ENCODE measurements at regions not wholly inside any gene's neighbourhood (a gene's known extent, or its start where the extent isn't known, plus 50 kb on each side); places are given as distances from the start of the nearest gene placed in this dataset.
"Not testable (repeated sequence)": the region's sequence is repeated elsewhere in the genome, so short reads cannot be mapped to it uniquely, and the experiment has no call there.

- Histone ChIP-seq H3K79me2 (replicated peaks; ENCODE audit: insufficient read depth, low read length) (no peaks in the 10 kb centered on the region), H2AFZ (ENCODE audit: low read depth, low read length) (no peak overlapping the region), H4K20me1 (ENCODE audit: insufficient read depth) (no peaks in the 10 kb centered on the region), H3K27ac (ENCODE audit: low read length) (no peak overlapping the region), H3K9me3 (ENCODE audit: low read length) (peaks cover 5% of the 10 kb centered on the region), H3K4me2 (ENCODE audit: low read length) (no peak overlapping the region), H3K4me3 (ENCODE audit: low read length) (no peak overlapping the region), H3F3A (ENCODE audit: insufficient read depth, low read length, poor library complexity, severe bottlenecking) (no peaks in the 10 kb centered on the region), H3K27me3 (ENCODE audit: insufficient read depth, low read depth, low read length) (no peaks in the 10 kb centered on the region), H3K9me2 (ENCODE audit: insufficient read depth, low read length) (no peaks in the 10 kb centered on the region), H3K9ac (ENCODE audit: low read length) (no peak overlapping the region), H3K36me3 (ENCODE audit: insufficient read depth, low read length) (no peaks in the 10 kb centered on the region)
- no peak for TF ChIP-seq POLR2AphosphoS5 (IDR thresholded peaks at IDR 0.05)
- TF ChIP-seq SMC3 (conservative IDR thresholded peaks at IDR 0.05; ENCODE audit: poor library complexity), result no peak
- TF ChIP-seq, protein P1, sequence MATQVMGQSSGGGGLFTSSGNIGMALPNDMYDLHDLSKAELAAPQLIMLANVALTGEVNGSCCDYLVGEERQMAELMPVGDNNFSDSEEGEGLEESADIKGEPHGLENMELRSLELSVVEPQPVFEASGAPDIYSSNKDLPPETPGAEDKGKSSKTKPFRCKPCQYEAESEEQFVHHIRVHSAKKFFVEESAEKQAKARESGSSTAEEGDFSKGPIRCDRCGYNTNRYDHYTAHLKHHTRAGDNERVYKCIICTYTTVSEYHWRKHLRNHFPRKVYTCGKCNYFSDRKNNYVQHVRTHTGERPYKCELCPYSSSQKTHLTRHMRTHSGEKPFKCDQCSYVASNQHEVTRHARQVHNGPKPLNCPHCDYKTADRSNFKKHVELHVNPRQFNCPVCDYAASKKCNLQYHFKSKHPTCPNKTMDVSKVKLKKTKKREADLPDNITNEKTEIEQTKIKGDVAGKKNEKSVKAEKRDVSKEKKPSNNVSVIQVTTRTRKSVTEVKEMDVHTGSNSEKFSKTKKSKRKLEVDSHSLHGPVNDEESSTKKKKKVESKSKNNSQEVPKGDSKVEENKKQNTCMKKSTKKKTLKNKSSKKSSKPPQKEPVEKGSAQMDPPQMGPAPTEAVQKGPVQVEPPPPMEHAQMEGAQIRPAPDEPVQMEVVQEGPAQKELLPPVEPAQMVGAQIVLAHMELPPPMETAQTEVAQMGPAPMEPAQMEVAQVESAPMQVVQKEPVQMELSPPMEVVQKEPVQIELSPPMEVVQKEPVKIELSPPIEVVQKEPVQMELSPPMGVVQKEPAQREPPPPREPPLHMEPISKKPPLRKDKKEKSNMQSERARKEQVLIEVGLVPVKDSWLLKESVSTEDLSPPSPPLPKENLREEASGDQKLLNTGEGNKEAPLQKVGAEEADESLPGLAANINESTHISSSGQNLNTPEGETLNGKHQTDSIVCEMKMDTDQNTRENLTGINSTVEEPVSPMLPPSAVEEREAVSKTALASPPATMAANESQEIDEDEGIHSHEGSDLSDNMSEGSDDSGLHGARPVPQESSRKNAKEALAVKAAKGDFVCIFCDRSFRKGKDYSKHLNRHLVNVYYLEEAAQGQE (IDR thresholded peaks at IDR 0.05; ENCODE audit: borderline replicate concordance), result no peak
- TF ChIP-seq TAF1 (IDR thresholded peaks at IDR 0.05; ENCODE audit: low read depth), result no peak
- TF ChIP-seq RAD21 (conservative IDR thresholded peaks at IDR 0.05), result no peak
Observed at GRCh38 chr17:22268912-22269220, 576.5 kb downstream of the KCNJ18 start.

- TF ChIP-seq, protein P1 (IDR thresholded peaks at IDR 0.05; ENCODE audit: borderline replicate concordance), result no peak
- TF ChIP-seq EZH2 (IDR thresholded peaks at IDR 0.05; ENCODE audit: borderline replicate concordance, insufficient read depth, low read length, poor library complexity, severe bottlenecking) (no peak), POLR2AphosphoS5 (IDR thresholded peaks at IDR 0.05) (no peak), MXI1 (conservative IDR thresholded peaks at IDR 0.05; ENCODE audit: poor library complexity, severe bottlenecking) (no peak), RAD21 (conservative IDR thresholded peaks at IDR 0.05) (no peak), SMC3 (conservative IDR thresholded peaks at IDR 0.05; ENCODE audit: poor library complexity) (no peak)
- TF ChIP-seq, protein P2, sequence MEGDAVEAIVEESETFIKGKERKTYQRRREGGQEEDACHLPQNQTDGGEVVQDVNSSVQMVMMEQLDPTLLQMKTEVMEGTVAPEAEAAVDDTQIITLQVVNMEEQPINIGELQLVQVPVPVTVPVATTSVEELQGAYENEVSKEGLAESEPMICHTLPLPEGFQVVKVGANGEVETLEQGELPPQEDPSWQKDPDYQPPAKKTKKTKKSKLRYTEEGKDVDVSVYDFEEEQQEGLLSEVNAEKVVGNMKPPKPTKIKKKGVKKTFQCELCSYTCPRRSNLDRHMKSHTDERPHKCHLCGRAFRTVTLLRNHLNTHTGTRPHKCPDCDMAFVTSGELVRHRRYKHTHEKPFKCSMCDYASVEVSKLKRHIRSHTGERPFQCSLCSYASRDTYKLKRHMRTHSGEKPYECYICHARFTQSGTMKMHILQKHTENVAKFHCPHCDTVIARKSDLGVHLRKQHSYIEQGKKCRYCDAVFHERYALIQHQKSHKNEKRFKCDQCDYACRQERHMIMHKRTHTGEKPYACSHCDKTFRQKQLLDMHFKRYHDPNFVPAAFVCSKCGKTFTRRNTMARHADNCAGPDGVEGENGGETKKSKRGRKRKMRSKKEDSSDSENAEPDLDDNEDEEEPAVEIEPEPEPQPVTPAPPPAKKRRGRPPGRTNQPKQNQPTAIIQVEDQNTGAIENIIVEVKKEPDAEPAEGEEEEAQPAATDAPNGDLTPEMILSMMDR (IDR thresholded peaks at IDR 0.05; ENCODE audit: poor library complexity, severe bottlenecking), result no peak
- no peak overlapping the region for H3K4me3 ChIP-seq (ENCODE audit: low read length)
- no peak overlapping the region for H3K9ac ChIP-seq (ENCODE audit: low read length)
- H3K27ac ChIP-seq (ENCODE audit: low read length), result no peak overlapping the region
- H3K9me2 ChIP-seq (ENCODE audit: insufficient read depth, low read length), result no peaks in the 10 kb centered on the region
- H2AFZ ChIP-seq (ENCODE audit: low read depth, low read length), result no peak overlapping the region
- H3K36me3 ChIP-seq (ENCODE audit: insufficient read depth, low read length), result no peaks in the 10 kb centered on the region
- no peaks in the 10 kb centered on the region for H3K27me3 ChIP-seq (ENCODE audit: insufficient read depth, low read depth, low read length)
- no peaks in the 10 kb centered on the region for H3F3A ChIP-seq (ENCODE audit: insufficient read depth, low read length, poor library complexity, severe bottlenecking)
- peaks cover 5% of the 10 kb centered on the region for H3K9me3 ChIP-seq (ENCODE audit: low read length)
- H4K20me1 ChIP-seq (ENCODE audit: insufficient read depth), result no peaks in the 10 kb centered on the region
- no peak overlapping the region for H3K4me2 ChIP-seq (ENCODE audit: low read length)
- H3K79me2 ChIP-seq (replicated peaks; ENCODE audit: insufficient read depth, low read length), result no peaks in the 10 kb centered on the region
Observed at GRCh38 chr17:22270381-22270780, 578.1 kb downstream of the KCNJ18 start.

GRCh38 chr17:22270809-22271208, 578.5 kb downstream of the KCNJ18 start:
- H4K20me1 ChIP-seq (ENCODE audit: insufficient read depth); H3K79me2 ChIP-seq (replicated peaks; ENCODE audit: insufficient read depth, low read length); H3K9me3 ChIP-seq (ENCODE audit: low read length); H3F3A ChIP-seq (ENCODE audit: insufficient read depth, low read length, poor library complexity, severe bottlenecking); H3K9me2 ChIP-seq (ENCODE audit: insufficient read depth, low read length); H3K4me3 ChIP-seq (ENCODE audit: low read length); H3K9ac ChIP-seq (ENCODE audit: low read length); H3K27me3 ChIP-seq (ENCODE audit: insufficient read depth, low read depth, low read length); H3K4me2 ChIP-seq (ENCODE audit: low read length); H3K36me3 ChIP-seq (ENCODE audit: insufficient read depth, low read length); H2AFZ ChIP-seq (ENCODE audit: low read depth, low read length); H3K27ac ChIP-seq (ENCODE audit: low read length): not testable (repeated sequence)
